Aorta (tissue), 5 donors: ENCODE measurements at regions not wholly inside any gene's neighbourhood (a gene's known extent, or its start where the extent isn't known, plus 50 kb on each side); places are given as distances from the start of the nearest gene placed in this dataset.
"Not testable (repeated sequence)": the region's sequence is repeated elsewhere in the genome, so short reads cannot be mapped to it uniquely, and the experiment has no call there.

ENCODE experiments used
- ATAC-seq: fragments of 200-7000 bp; cut with Tn5 transposase; one replicate; pipeline ENCODE4 v1.9.1; 2022; ENCODE audit warnings: moderate library complexity; ENCODE audit not compliant: low FRiP score
- DNase-seq, 2 donors: peaks; one replicate each; pipeline ENCODE4 v3.0.0-alpha.2; 2020
- H3K27ac ChIP-seq, 2 donors: one replicate each; pipeline ENCODE4 v1.5.1; 2013; ENCODE audit warnings: low read length in 2 of 2, mild to moderate bottlenecking in 2 of 2, moderate library complexity in 2 of 2, control low read depth in 1 of 2, inconsistent platforms in 1 of 2, low read depth in 1 of 2
- H3K27me3 ChIP-seq, 2 donors: one replicate each; pipeline ENCODE4 v1.6.1; 2013; ENCODE audit warnings: control low read depth in 1 of 2, low read length in 1 of 2, mild to moderate bottlenecking in 1 of 2, moderate library complexity in 1 of 2; ENCODE audit not compliant: insufficient read depth in 2 of 2, control insufficient read depth in 1 of 2
- H3K36me3 ChIP-seq, 2 donors: one replicate each; pipeline ENCODE4 v1.6.1; 2013; ENCODE audit warnings: control low read depth in 1 of 2, low read length in 1 of 2, mild to moderate bottlenecking in 1 of 2; ENCODE audit not compliant: insufficient read depth in 2 of 2, control insufficient read depth in 1 of 2
- H3K4me1 ChIP-seq, 2 donors: one replicate each; pipeline ENCODE4 v1.6.1; 2013; ENCODE audit warnings: low read length in 2 of 2, control low read depth in 1 of 2, mild to moderate bottlenecking in 1 of 2, moderate library complexity in 1 of 2; ENCODE audit not compliant: insufficient read depth in 2 of 2, control insufficient read depth in 1 of 2
- H3K4me3 ChIP-seq, 2 donors: one replicate each; pipeline ENCODE4 v1.5.1; 2013; ENCODE audit warnings: low read length in 2 of 2, control low read depth in 1 of 2, mild to moderate bottlenecking in 1 of 2
- H3K9me3 ChIP-seq: one replicate; pipeline ENCODE4 v1.6.1; 2013; ENCODE audit warnings: mild to moderate bottlenecking, low read length; ENCODE audit not compliant: control insufficient read depth
- WGBS, 2 donors: extraction: QIAGEN DNeasy Blood & Tissue Kit; methylation state at CpG; one replicate each; pipeline ENCODE4 v1.1.7; 2013; 5-methylcytosine and 5-hydroxymethylcytosine counted together
- intact Hi-C, 2 donors: fragments of 100-400 bp; cut with DNase I; formaldehyde crosslinking; loops; one replicate each; pipeline versions ENCODE4 v1.14.2 to v1.15.0; 2022
- donor health status: healthy with polysubstance abuse.
- donor health status: Bipolar disorder and iron deficiency.
- donor health status: DM: no; HTN: no; CAD: no.
- donor health status: DM: no; HTN: no; CAD: no.
- donor health status: DM: yes; HTN: yes; CAD: no.

DNA sequence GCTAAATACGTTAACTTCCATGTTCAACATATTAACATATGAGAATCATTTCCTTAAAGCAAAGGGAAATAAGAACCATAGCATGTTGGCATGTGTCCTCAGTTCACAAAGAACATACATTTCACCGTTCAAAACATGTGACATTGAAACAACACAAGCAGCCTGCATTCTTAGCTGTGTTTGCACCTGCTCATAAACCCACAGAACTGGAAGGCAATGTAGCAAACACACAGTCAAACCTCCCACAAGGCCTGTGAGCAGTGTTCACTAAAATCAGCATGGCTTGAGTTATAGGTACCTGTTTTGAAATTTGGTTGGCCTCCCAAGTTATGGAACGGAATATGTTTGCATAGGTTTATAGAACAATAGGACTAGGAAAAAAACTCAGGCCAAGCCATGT, 504.9 kb upstream of the AMELY start:
- 91% methylated on average over 3 of the region's 3 CpGs; no CpG with 5 or more reads in 1 of the 2 donors for WGBS, 2 donors
- intact Hi-C loops: no loop called here
- H3K27me3 ChIP-seq: no peaks in the 10 kb centered on the region
- DNase-seq (no peak), ATAC-seq (no peak)
- no peaks in the 10 kb centered on the region for H3K36me3 ChIP-seq
- no peak overlapping the region for H3K27ac ChIP-seq
- H3K4me1 ChIP-seq: no peaks in the 10 kb centered on the region
- no peak overlapping the region for H3K4me3 ChIP-seq
- H3K9me3 ChIP-seq: no peaks in the 10 kb centered on the region

DNA sequence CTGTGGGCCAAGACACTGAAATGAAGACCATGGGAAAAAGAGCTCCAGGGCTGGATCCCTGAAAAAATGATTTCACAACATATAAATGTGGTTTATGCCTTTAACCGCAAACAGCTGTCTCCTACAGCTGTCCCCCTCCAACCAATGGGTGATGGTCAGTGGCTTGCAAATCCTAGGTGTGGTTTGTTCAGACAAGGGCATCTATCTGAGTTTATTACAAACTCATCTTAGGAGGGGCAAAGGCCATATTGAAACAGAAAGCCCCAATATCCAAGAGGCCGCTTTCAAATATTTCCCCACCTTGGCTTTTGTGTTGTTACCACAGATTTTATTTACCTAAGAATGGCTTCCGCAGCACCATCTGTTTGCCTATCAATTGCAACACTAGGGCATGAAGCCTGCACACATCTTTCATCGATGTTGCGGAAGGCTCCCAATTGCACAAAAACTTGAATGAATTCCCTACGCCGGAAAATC, 503.6 kb upstream of the AMELY start:
- H3K27ac ChIP-seq: no peak overlapping the region
- no peaks in the 10 kb centered on the region for H3K27me3 ChIP-seq
- H3K36me3 ChIP-seq: no peaks in the 10 kb centered on the region
- no peak overlapping the region for H3K4me3 ChIP-seq
- DNase-seq (no peak), ATAC-seq (no peak)
- no peaks in the 10 kb centered on the region for H3K9me3 ChIP-seq
- WGBS, 2 donors: 98% methylated on average over 7 of the region's 7 CpGs; no CpG with 5 or more reads in 1 of the 2 donors
- H3K4me1 ChIP-seq: no peaks in the 10 kb centered on the region
- intact Hi-C loops: no loop called here

DNA sequence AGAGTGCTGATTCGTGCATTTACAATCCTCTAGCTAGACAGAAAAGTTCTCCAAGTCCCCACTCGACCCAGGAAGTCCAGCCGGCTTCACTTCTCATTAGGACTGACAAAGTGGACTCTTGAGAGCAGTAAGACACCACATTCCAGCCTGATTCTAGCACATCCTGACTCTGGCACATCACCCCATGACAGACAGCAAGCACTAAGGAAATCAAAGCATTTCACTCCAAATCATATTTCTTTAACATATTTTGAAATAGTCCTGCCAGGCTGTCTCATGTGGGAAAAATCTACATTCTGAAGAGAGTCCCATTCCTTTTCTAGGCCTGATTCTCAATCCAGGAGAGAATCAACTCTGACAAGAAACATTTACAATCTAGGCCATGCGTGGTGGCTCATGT, 478.5 kb upstream of the AMELY start:
- ATAC-seq (no peak), DNase-seq (no peak)
- intact Hi-C loops: no loop called here
- Histone ChIP-seq H3K36me3 (no peaks in the 10 kb centered on the region), H3K4me3 (no peak overlapping the region), H3K4me1 (no peaks in the 10 kb centered on the region), H3K27ac (no peak overlapping the region), H3K27me3 (no peaks in the 10 kb centered on the region), H3K9me3 (peaks cover 2% of the 10 kb centered on the region)
- WGBS, 2 donors: 89% methylated on average over 4 of the region's 4 CpGs; no CpG with 5 or more reads in 1 of the 2 donors

DNA sequence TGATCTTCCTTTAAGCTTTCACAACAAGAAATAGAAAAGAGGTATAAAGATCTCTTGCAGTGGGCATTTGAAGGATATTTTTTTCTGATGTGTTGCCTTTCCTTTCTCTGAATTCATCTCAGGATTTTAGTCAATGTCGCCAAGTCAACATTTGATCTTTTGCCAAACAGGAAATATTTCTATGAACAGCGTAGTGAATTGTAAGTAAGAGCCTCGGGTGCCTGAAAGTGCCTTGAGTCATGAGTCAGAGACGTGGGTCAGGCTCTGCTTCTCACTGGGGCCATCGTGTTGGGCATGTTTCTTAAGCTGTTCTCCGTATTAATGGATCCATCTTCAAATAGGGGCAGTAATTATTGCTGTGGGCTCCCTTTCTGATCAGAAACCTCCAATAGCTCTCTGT, 471.4 kb upstream of the AMELY start:
- DNase-seq (no peak), ATAC-seq (no peak)
- Histone ChIP-seq H3K27ac (no peak overlapping the region), H3K36me3 (no peaks in the 10 kb centered on the region), H3K9me3 (no peaks in the 10 kb centered on the region), H3K4me3 (no peak overlapping the region), H3K4me1 (no peaks in the 10 kb centered on the region), H3K27me3 (no peaks in the 10 kb centered on the region)
- 8% methylated on average over 6 of the region's 6 CpGs; no CpG with 5 or more reads in 1 of the 2 donors for WGBS, 2 donors
- intact Hi-C loops: no loop called here

DNA sequence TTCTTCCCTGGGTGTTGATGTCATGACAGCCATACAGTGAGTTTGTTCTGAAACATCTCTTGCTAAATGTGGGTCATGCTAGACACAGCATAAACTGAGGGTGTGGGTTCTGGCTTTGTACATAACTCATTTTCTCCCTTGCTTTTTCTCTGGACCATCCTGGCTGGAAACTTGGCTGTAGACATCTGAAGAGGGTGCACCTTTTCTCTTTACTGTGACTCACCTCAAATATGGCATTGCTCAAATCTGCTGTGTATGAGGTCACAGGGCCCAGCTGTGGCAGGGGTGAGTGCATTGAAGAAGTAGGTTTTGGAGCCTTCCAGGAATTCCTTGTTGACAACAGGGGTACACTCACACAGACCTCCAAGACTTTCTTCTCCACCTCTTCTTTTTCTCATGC, 465.5 kb upstream of the AMELY start:
- no peaks in the 10 kb centered on the region for H3K36me3 ChIP-seq
- H3K4me1 ChIP-seq: no peaks in the 10 kb centered on the region
- H3K27me3 ChIP-seq: no peaks in the 10 kb centered on the region
- DNase-seq (no peak), ATAC-seq (no peak)
- intact Hi-C loops: no loop called here
- H3K27ac ChIP-seq: no peak overlapping the region
- no peaks in the 10 kb centered on the region for H3K9me3 ChIP-seq
- H3K4me3 ChIP-seq: no peak overlapping the region

DNA sequence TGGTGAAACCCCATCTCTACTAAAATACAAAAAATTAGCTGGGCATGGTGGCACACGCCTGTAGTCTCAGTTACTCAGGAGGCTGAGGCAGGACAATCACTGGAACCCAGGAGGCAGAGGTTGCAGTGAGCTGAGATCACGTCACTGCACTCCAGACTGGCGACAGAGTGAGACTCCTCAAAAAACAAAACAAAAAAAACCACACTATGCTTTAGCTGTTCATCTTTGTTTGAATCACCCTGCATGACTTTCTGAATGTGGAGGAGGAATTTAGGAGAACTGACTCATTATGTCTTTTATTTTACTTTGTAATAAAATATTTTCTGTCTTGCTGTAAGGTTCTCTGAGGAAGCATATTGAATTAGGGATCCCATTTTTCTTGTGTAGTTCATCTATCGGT, 462.9 kb upstream of the AMELY start:
- H3K27me3 ChIP-seq, DNase-seq, H3K36me3 ChIP-seq, intact Hi-C loops, ATAC-seq, H3K27ac ChIP-seq, H3K4me1 ChIP-seq, H3K4me3 ChIP-seq, H3K9me3 ChIP-seq: not testable (repeated sequence)
- WGBS, 2 donors: 93% methylated on average over 4 of the region's 4 CpGs; no CpG with 5 or more reads in 1 of the 2 donors

DNA sequence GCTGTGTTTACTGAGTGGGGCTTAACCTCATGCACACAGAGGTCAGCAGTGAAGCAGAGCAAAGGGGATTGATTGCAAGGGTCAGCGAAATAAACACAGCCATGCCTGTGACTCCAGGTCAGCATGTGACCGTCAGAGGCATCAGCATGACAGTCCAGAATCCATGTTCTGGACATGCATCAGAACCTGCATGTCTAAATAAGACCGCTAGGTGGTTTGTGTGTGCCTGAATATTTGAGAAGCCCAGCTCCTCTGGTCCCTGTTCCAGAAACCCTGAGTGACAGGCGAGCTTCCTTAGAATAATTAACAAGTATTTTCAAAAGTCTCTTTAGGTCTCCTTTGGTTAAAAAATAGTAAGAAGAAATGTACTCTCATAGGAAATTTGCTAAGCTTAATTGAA, 460.4 kb upstream of the AMELY start:
- H3K9me3 ChIP-seq, ATAC-seq, H3K27ac ChIP-seq, DNase-seq, H3K36me3 ChIP-seq, H3K4me1 ChIP-seq, H3K4me3 ChIP-seq, intact Hi-C loops, H3K27me3 ChIP-seq: not testable (repeated sequence)
- WGBS, 2 donors: 88% methylated on average over 4 of the region's 4 CpGs; no CpG with 5 or more reads in 1 of the 2 donors

DNA sequence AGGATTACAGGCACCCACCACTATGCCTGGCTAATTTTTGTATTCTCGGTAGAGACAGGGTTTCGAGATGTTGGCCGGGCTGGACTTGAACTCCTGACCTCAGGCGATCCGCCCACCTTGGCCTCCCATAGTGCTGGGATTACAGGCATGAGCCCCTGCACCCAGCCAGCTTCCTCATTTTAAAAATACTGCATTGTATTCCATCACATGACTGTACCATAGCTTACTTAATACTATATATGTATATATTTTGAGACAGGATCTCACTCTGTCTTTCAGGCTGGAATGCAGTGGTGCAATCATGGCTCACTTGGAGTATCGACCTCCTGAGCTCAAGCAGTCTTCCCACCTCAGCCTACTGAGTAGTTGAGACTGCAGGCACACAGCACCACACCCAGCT, 459.5 kb upstream of the AMELY start:
- H3K36me3 ChIP-seq, ATAC-seq, H3K9me3 ChIP-seq, H3K27ac ChIP-seq, intact Hi-C loops, H3K4me1 ChIP-seq, H3K27me3 ChIP-seq, DNase-seq, H3K4me3 ChIP-seq: not testable (repeated sequence)
- 91% methylated on average over 6 of the region's 6 CpGs; no CpG with 5 or more reads in 1 of the 2 donors for WGBS, 2 donors

DNA sequence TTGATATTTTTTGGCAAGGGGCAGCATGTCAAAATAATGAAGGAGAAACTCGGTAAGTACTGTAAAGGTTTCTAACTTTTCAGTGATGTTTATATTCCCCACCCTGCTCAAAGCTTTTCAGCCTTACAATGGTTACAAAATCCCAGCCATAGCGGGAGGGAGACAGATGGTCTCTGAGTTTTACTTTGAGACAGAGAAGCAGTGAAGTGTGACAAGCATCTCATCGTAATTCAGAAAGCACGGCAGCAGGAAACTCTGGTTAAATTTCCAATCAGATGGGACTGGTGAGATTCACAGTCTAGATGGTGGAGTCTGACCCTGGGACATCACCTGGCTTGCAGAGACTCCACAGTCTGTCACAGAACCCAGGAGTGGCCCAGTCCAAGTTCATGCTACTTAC, 448.0 kb upstream of the AMELY start:
- intact Hi-C loops: no loop called here
- Histone ChIP-seq H3K27ac (no peak overlapping the region), H3K9me3 (no peaks in the 10 kb centered on the region), H3K4me1 (no peaks in the 10 kb centered on the region), H3K36me3 (peaks cover 0 to 2% of the 10 kb centered on the region in 2 donors), H3K27me3 (no peaks in the 10 kb centered on the region), H3K4me3 (no peak overlapping the region)
- DNase-seq: no peak
- WGBS, 2 donors: 69% methylated on average over 4 of the region's 4 CpGs; no CpG with 5 or more reads in 1 of the 2 donors
- ATAC-seq: no peak
